Endothelial cell (in vitro differentiated cells): ENCODE measurements at regions not wholly inside any gene's neighbourhood (a gene's known extent, or its start where the extent isn't known, plus 50 kb on each side); places are given as distances from the start of the nearest gene placed in this dataset.
"Not testable (repeated sequence)": the region's sequence is repeated elsewhere in the genome, so short reads cannot be mapped to it uniquely, and the experiment has no call there.

Experiments used
- DNase-seq: peaks from one replicate; pipeline ENCODE4 v3.0.0; 2021; ENCODE audit warnings: low spot score
- H3K27ac Mint-ChIP-seq: one replicate; pipeline ENCODE4 v1.8.0; 2021; ENCODE audit warnings: mixed read lengths, inconsistent platforms; ENCODE audit not compliant: unreplicated experiment
- H3K27me3 Mint-ChIP-seq: one replicate; pipeline ENCODE4 v1.8.0; 2021; ENCODE audit warnings: mild to moderate bottlenecking, moderate library complexity, mixed read lengths, inconsistent platforms; ENCODE audit not compliant: unreplicated experiment
- H3K36me3 Mint-ChIP-seq: one replicate; pipeline ENCODE4 v1.8.0; 2021; ENCODE audit warnings: mild to moderate bottlenecking, low read depth, mixed read lengths, inconsistent platforms; ENCODE audit not compliant: unreplicated experiment
- H3K4me1 Mint-ChIP-seq: one replicate; pipeline ENCODE4 v1.8.0; 2021; ENCODE audit warnings: mild to moderate bottlenecking, mixed read lengths, inconsistent platforms; ENCODE audit not compliant: unreplicated experiment
- H3K4me3 Mint-ChIP-seq: one replicate; pipeline ENCODE4 v1.8.0; 2021; ENCODE audit warnings: mild to moderate bottlenecking, mixed read lengths, inconsistent platforms; ENCODE audit not compliant: unreplicated experiment
- H3K9me3 Mint-ChIP-seq: one replicate; pipeline ENCODE4 v1.8.0; 2021; ENCODE audit warnings: mixed read lengths, inconsistent platforms; ENCODE audit not compliant: unreplicated experiment
- CTCF ChIP-seq: fragments of 200-600 bp; sonication (generic); IDR thresholded peaks from one replicate; pipeline ENCODE4 v1.5.0; 2021; ENCODE audit warnings: antibody characterized with exemption; ENCODE audit not compliant: unreplicated experiment

GRCh38 chr4:164591666-164592065 lies 162.3 kb upstream of the SMIM31 start:
- TF ChIP-seq CTCF, result no peak
- DNase-seq, result no peak
- H3K4me1 Mint-ChIP-seq, result peaks cover 13% of the 10 kb centered on the region
- H3K4me3 Mint-ChIP-seq, result no peak overlapping the region
- no peak overlapping the region for H3K27ac Mint-ChIP-seq
- no peaks in the 10 kb centered on the region for H3K36me3 Mint-ChIP-seq
- H3K27me3 Mint-ChIP-seq, result no peaks in the 10 kb centered on the region
- H3K9me3 Mint-ChIP-seq, result peaks cover 2% of the 10 kb centered on the region

- no peaks in the 10 kb centered on the region for H3K9me3 Mint-ChIP-seq
- no peak for TF ChIP-seq CTCF
- DNase-seq, result no peak
- H3K4me1 Mint-ChIP-seq, result peaks cover 23% of the 10 kb centered on the region
- no peak overlapping the region for H3K4me3 Mint-ChIP-seq
- no peaks in the 10 kb centered on the region for H3K27me3 Mint-ChIP-seq
- H3K27ac Mint-ChIP-seq, result peak overlapping the region; percentile 96
- no peaks in the 10 kb centered on the region for H3K36me3 Mint-ChIP-seq
Observed at GRCh38 chr4:164595751-164596150, 158.2 kb upstream of the SMIM31 start.

GRCh38 chr4:164596318-164596878 lies 157.5 kb upstream of the SMIM31 start:
- no peak overlapping the region for H3K4me3 Mint-ChIP-seq
- H3K4me1 Mint-ChIP-seq, result peaks cover 23% of the 10 kb centered on the region
- H3K36me3 Mint-ChIP-seq, result no peaks in the 10 kb centered on the region
- no peak for TF ChIP-seq CTCF
- H3K27me3 Mint-ChIP-seq, result no peaks in the 10 kb centered on the region
- peak; percentile 32 for DNase-seq
- H3K27ac Mint-ChIP-seq, result peak overlapping the region; percentile 96
- H3K9me3 Mint-ChIP-seq, result no peaks in the 10 kb centered on the region

- no peaks in the 10 kb centered on the region for H3K9me3 Mint-ChIP-seq
- H3K27me3 Mint-ChIP-seq, result no peaks in the 10 kb centered on the region
- H3K4me1 Mint-ChIP-seq, result peaks cover 23% of the 10 kb centered on the region
- DNase-seq, result no peak
- no peak for TF ChIP-seq CTCF
- H3K4me3 Mint-ChIP-seq, result no peak overlapping the region
- H3K36me3 Mint-ChIP-seq, result peaks cover 2% of the 10 kb centered on the region
- peak overlapping the region; percentile 96 for H3K27ac Mint-ChIP-seq
Observed at GRCh38 chr4:164596927-164597326, 157.0 kb upstream of the SMIM31 start.

- Mint-ChIP-seq H3K9me3 (no peaks in the 10 kb centered on the region), H3K4me3 (no peak overlapping the region), H3K36me3 (peaks cover 6% of the 10 kb centered on the region), H3K4me1 (peaks cover 11% of the 10 kb centered on the region), H3K27ac (no peak overlapping the region), H3K27me3 (no peaks in the 10 kb centered on the region)
- no peak for DNase-seq
- TF ChIP-seq CTCF, result no peak
Observed at GRCh38 chr4:164601653-164602052, 152.3 kb upstream of the SMIM31 start.

- not testable (repeated sequence) for H3K36me3 Mint-ChIP-seq, H3K27ac Mint-ChIP-seq, DNase-seq, H3K9me3 Mint-ChIP-seq, H3K4me3 Mint-ChIP-seq, H3K4me1 Mint-ChIP-seq, H3K27me3 Mint-ChIP-seq
Observed at GRCh38 chr4:164605791-164606190, 148.1 kb upstream of the SMIM31 start.
